Vagina (tissue), 2 donors: ENCODE measurements at regions not wholly inside any gene's neighbourhood (a gene's known extent, or its start where the extent isn't known, plus 50 kb on each side); places are given as distances from the start of the nearest gene placed in this dataset.

Experiments
- DNase-seq, 2 donors: peaks; one replicate each; pipeline ENCODE4 v3.0.0-alpha.2; 2017; ENCODE audit errors: extremely low spot score in 2 of 2
- H3K27ac ChIP-seq: fragments of 200-600 bp; sonication (generic); one replicate; pipeline ENCODE4 v1.5.1; 2019
- H3K27me3 ChIP-seq: fragments of 200-600 bp; sonication (generic); one replicate; pipeline ENCODE4 v1.5.1; 2019
- H3K36me3 ChIP-seq, 2 donors: fragments of 200-600 bp; sonication (generic); one replicate each; pipeline ENCODE4 v1.5.1; 2017 to 2019
- H3K4me1 ChIP-seq: fragments of 200-600 bp; sonication (generic); one replicate; pipeline ENCODE4 v1.5.1; 2019
- H3K4me3 ChIP-seq, 2 donors: fragments of 200-600 bp; sonication (generic); 1 replicate in 1 of 2; 2 replicates in 1 of 2; pipeline ENCODE4 v1.5.1; 2016 to 2019
- H3K9me3 ChIP-seq: fragments of 200-600 bp; sonication (generic); one replicate; pipeline ENCODE4 v1.5.1; 2019
- POLR2A ChIP-seq, 2 donors: fragments of 450-650 bp; IDR thresholded peaks; one replicate each; pipeline ENCODE4 v1.6.1; 2017; ENCODE audit warnings: antibody characterized with exemption in 2 of 2, mild to moderate bottlenecking in 2 of 2, moderate library complexity in 2 of 2
- POLR2AphosphoS5 ChIP-seq, 2 donors: sonication (generic); formaldehyde crosslinking; IDR thresholded peaks; one replicate each; pipeline ENCODE4 v1.9.0; 2017; ENCODE audit warnings: antibody characterized with exemption in 2 of 2, mild to moderate bottlenecking in 2 of 2, low read depth in 1 of 2; ENCODE audit not compliant: insufficient read depth in 1 of 2
- intact Hi-C: fragments of 100-400 bp; cut with DNase I; formaldehyde crosslinking; loops from one replicate; pipeline ENCODE4 v1.15.1; 2023
- TF ChIP-seq, protein P1 (sequence below), 3 experiments: fragments of 450-650 bp in 2 of 3; fragments of 200-600 bp in 1 of 3; sonication (generic) in 1 of 3; IDR thresholded peaks; one replicate each; pipeline ENCODE4 v1.5.1; 2017 to 2019; ENCODE audit warnings: antibody characterized with exemption in 3 of 3, mild to moderate bottlenecking in 2 of 3, moderate library complexity in 2 of 3

DNA sequence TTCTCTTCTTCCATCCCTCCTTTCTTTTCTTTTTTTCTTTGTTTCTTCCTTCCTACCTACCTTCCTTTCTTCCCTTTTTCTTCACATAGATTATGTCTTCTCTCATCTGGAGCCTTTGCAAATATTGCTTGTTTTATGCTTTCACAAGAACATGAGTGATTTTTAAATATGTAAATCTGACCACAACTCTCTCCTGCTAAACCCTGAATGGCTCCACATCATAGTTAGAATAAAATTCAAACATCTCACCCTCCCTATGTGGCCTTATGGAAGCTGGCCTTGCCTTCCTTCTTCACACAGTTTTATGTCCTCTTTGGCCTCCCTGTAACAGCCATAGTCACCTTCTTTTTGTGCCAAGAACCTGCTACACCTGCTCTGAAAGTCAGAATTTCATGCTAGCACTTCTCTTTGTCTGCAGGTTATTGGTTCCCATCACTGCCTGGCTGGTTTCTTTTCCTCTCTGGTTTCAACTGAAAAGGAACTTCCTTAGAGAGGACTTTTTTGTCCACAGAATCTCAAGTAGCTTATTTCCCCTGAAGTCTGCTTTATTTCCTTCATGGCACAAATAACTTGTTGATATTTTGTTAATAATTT lies 114.3 kb upstream of the TNC start:
- Histone ChIP-seq H3K27ac (no peak overlapping the region), H3K4me3 (no peak overlapping the region), H3K36me3 (no peaks in the 10 kb centered on the region), H3K27me3 (no peaks in the 10 kb centered on the region), H3K4me1 (peaks cover 13% of the 10 kb centered on the region), H3K9me3 (no peaks in the 10 kb centered on the region)
- no peak for DNase-seq
- TF ChIP-seq POLR2AphosphoS5 (IDR thresholded peaks at IDR 0.05; ENCODE audit: insufficient read depth in 1 of 2, low read depth in 1 of 2) (no peak), POLR2A (IDR thresholded peaks at IDR 0.05) (no peak)
- TF ChIP-seq, protein P1, sequence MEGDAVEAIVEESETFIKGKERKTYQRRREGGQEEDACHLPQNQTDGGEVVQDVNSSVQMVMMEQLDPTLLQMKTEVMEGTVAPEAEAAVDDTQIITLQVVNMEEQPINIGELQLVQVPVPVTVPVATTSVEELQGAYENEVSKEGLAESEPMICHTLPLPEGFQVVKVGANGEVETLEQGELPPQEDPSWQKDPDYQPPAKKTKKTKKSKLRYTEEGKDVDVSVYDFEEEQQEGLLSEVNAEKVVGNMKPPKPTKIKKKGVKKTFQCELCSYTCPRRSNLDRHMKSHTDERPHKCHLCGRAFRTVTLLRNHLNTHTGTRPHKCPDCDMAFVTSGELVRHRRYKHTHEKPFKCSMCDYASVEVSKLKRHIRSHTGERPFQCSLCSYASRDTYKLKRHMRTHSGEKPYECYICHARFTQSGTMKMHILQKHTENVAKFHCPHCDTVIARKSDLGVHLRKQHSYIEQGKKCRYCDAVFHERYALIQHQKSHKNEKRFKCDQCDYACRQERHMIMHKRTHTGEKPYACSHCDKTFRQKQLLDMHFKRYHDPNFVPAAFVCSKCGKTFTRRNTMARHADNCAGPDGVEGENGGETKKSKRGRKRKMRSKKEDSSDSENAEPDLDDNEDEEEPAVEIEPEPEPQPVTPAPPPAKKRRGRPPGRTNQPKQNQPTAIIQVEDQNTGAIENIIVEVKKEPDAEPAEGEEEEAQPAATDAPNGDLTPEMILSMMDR (IDR thresholded peaks at IDR 0.05), result no peak
- intact Hi-C loops, result loop anchor here (2.0 kb wide), 1 partner anchor 19 kb away; no protein-coding TSS in a partner anchor

DNA sequence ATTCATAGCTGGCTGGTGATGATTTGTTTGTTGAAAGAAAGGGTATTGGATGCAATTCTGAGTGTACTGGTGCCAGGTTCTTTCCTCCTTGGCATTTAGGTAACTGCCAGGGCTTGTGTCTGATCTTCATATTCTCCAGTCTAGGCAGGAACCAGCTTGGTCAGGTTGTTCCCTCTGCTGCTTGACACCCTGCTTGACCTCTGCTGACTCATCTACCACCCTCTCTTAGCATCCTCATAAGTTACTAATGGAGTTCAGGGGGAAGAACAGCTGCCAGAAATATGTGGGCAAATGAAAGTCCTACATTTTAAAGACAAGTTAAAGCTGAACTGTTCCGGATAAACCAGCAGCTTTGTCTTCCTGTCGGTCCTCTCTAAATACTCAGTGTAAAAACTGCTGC lies 116.1 kb upstream of the TNC start:
- peak overlapping the region; percentile 8 for H3K27ac ChIP-seq
- no peak for DNase-seq
- no peaks in the 10 kb centered on the region for H3K9me3 ChIP-seq

DNA sequence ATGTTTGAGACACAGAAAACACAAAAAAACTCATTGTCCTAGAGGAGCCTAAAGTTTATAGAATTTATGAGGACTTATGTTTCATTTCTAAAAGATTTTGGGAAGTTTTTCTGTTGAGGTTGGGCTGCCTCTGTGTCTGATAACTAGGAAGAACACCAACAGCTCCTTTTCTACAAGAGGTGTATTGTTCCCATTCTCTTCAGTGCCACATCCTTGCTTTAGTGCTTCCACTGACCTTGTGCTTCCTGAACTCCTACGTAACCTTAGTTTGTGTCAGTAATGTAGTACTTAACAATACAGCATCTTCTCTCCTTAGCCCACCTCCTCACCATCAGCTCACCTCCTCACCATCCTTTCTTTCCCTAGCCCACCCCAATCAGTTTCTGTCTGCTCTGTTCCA lies 117.3 kb upstream of the TNC start:
- no peak for DNase-seq
- Histone ChIP-seq H3K36me3 (no peaks in the 10 kb centered on the region), H3K4me3 (no peak overlapping the region), H3K9me3 (no peaks in the 10 kb centered on the region), H3K27ac (no peak overlapping the region), H3K4me1 (peaks cover 37% of the 10 kb centered on the region), H3K27me3 (no peaks in the 10 kb centered on the region)
- intact Hi-C loops, result no loop called here
- TF ChIP-seq POLR2AphosphoS5 (IDR thresholded peaks at IDR 0.05; ENCODE audit: insufficient read depth in 1 of 2, low read depth in 1 of 2) (no peak), POLR2A (IDR thresholded peaks at IDR 0.05) (no peak)
- TF ChIP-seq, protein P1 (IDR thresholded peaks at IDR 0.05), result no peak

More for the DNA sequence above, 116.1 kb upstream of the TNC start:
- TF ChIP-seq POLR2A (IDR thresholded peaks at IDR 0.05) (no peak), POLR2AphosphoS5 (IDR thresholded peaks at IDR 0.05; ENCODE audit: insufficient read depth in 1 of 2, low read depth in 1 of 2) (peak in 1 of 2 donors; percentile 69)
- TF ChIP-seq, protein P1 (IDR thresholded peaks at IDR 0.05), result no peak
- Histone ChIP-seq H3K4me3 (no peak overlapping the region), H3K4me1 (peaks cover 26% of the 10 kb centered on the region), H3K27me3 (no peaks in the 10 kb centered on the region), H3K36me3 (no peaks in the 10 kb centered on the region)
- intact Hi-C loops, result no loop called here

DNA sequence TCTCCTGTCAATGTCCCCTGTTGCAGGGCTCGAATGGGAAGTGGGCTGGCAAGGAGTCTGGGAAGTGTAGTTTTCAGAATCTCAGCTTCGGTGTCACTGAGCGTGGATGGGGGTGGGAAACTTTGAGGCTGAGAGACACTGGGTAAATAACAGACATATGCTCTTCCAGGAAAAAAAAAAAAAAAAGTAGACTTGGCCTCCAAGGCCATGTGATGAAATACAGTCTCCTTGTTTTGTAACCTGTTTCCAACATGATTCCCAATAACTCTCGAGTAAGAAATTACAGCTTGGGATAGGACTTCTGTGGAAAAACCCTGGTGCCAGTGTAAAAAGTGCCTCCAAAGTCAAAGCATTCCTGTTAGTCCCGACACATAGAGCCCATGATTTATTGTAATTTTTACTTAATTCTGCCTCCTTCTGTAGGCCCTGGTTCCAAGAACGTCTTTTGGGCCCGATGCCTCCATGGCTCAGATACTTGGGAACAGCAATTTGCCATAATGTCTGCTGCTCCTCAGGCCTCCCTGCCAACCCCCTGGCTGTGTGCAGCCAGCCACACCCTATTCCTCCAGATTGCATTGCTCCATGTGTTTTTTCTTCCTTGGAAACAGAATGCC lies 119.5 kb upstream of the TNC start:
- Histone ChIP-seq H3K4me1 (peaks cover 54% of the 10 kb centered on the region), H3K9me3 (no peaks in the 10 kb centered on the region), H3K27me3 (no peaks in the 10 kb centered on the region), H3K27ac (peak overlapping the region; percentile 36), H3K36me3 (no peaks in the 10 kb centered on the region), H3K4me3 (no peak overlapping the region)
- TF ChIP-seq POLR2A (IDR thresholded peaks at IDR 0.05) (no peak), POLR2AphosphoS5 (IDR thresholded peaks at IDR 0.05; ENCODE audit: insufficient read depth in 1 of 2, low read depth in 1 of 2) (peak in 1 of 2 donors; percentile 51)
- TF ChIP-seq, protein P1 (IDR thresholded peaks at IDR 0.05), result no peak
- peak in 1 of 2 donors; percentile 94 for DNase-seq
- intact Hi-C loops, result no loop called here

DNA sequence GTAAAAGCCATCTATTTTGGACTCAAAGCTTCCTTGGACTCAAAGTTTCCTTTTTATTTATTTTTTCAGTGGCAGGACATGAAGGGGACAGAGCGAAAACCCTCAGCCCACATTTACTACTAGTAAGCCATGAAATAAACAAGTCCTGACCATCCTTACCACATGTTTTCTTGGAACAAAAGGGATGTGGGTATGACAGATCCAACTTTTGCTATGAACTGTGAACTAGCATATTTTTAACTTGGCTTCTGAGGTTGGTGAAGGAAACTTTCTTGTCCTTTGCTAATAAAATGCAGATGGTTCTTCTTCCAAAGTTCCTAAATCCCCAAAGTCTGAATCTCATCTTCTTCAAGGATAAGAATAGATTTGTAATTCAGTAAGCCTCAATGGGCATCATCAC lies 122.7 kb upstream of the TNC start:
- TF ChIP-seq, protein P1 (IDR thresholded peaks at IDR 0.05), result no peak
- no peak for TF ChIP-seq POLR2AphosphoS5 (IDR thresholded peaks at IDR 0.05; ENCODE audit: insufficient read depth in 1 of 2, low read depth in 1 of 2)
- no peak for TF ChIP-seq POLR2A (IDR thresholded peaks at IDR 0.05)
- no peak overlapping the region for H3K27ac ChIP-seq
- no peaks in the 10 kb centered on the region for H3K36me3 ChIP-seq
- no peak for DNase-seq
- no peak overlapping the region for H3K4me3 ChIP-seq
- H3K27me3 ChIP-seq, result no peaks in the 10 kb centered on the region
- intact Hi-C loops, result no loop called here
- H3K4me1 ChIP-seq, result peaks cover 47% of the 10 kb centered on the region
- H3K9me3 ChIP-seq, result no peaks in the 10 kb centered on the region
